ENCODE measurements at regions not wholly inside any gene's neighbourhood (a gene's known extent, or its start where the extent isn't known, plus 50 kb on each side); places are given as distances from the start of the nearest gene placed in this dataset.

DNA sequence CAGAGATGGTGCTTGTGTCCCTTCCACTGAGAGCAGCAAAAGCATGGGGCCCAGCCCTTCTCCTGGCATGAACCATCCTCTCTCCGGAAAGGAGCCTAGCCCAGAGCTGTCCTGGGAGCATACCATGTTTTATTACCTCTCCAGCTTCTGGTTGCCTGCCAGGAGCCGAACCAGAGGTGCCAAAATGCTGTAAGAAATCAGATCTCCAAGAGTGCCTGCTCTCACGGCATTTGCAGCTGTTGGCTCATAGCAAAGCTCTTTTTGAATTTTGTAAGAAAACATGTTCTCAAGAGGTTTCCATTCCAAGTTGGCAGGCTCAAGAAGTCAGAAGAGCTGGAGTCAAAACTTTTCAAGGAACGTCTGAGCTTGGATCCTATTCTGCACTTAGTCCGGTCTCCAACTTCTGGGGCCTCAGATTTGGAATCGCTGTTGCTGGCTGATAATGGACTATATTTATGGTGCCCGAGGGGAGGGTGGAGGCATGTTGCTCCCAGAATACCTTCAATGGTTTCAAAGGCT lies 211.7 kb upstream of the MKI67 start (continued):
- TF ChIP-seq, protein P1, sequence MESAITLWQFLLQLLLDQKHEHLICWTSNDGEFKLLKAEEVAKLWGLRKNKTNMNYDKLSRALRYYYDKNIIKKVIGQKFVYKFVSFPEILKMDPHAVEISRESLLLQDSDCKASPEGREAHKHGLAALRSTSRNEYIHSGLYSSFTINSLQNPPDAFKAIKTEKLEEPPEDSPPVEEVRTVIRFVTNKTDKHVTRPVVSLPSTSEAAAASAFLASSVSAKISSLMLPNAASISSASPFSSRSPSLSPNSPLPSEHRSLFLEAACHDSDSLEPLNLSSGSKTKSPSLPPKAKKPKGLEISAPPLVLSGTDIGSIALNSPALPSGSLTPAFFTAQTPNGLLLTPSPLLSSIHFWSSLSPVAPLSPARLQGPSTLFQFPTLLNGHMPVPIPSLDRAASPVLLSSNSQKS (CRISPR knock-in tag; IDR thresholded peaks at IDR 0.05) = no peak
- TF ChIP-seq ZFP30 (CRISPR knock-in tag; IDR thresholded peaks at IDR 0.05; ENCODE audit: borderline replicate concordance) (no peak), TCF7L2 (IDR thresholded peaks at IDR 0.05; ENCODE audit: low read depth, low read length) (no peak), NUFIP1 (IDR thresholded peaks at IDR 0.05; ENCODE audit: partially characterized antibody) (no peak), ZC3H4 (CRISPR knock-in tag; IDR thresholded peaks at IDR 0.05; ENCODE audit: borderline replicate concordance) (no peak), ATF2 (CRISPR knock-in tag; IDR thresholded peaks at IDR 0.05) (no peak), NFE2L1 (tag; IDR thresholded peaks at IDR 0.05; ENCODE audit: borderline replicate concordance, low read depth) (no peak), ATF7 (IDR thresholded peaks at IDR 0.05) (no peak), DMBX1 (CRISPR knock-in tag; IDR thresholded peaks at IDR 0.05; ENCODE audit: borderline replicate concordance) (no peak)
- TF ChIP-seq, protein P2, sequence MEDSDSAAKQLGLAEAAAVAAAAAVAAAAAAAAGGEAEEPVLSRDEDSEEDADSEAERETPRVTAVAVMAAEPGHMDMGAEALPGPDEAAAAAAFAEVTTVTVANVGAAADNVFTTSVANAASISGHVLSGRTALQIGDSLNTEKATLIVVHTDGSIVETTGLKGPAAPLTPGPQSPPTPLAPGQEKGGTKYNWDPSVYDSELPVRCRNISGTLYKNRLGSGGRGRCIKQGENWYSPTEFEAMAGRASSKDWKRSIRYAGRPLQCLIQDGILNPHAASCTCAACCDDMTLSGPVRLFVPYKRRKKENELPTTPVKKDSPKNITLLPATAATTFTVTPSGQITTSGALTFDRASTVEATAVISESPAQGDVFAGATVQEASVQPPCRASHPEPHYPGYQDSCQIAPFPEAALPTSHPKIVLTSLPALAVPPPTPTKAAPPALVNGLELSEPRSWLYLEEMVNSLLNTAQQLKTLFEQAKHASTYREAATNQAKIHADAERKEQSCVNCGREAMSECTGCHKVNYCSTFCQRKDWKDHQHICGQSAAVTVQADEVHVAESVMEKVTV (CRISPR knock-in tag; IDR thresholded peaks at IDR 0.05) = no peak

All from K562 (cell line).